Calu3 (cell line): ENCODE measurements at regions not wholly inside any gene's neighbourhood (a gene's known extent, or its start where the extent isn't known, plus 50 kb on each side); places are given as distances from the start of the nearest gene placed in this dataset.
A peak's percentile ranks its signal among the peaks of the same experiment; 100 is the strongest.

Experiments used
- BruUV-seq: library from RNA; stranded (reverse); fragments of 400-500 nt; replicated peaks from 2 replicates; lab custom pipeline; 2021; lab: Mats Ljungman, UMichigan
- CTCF ChIA-PET: fragments of 300-600 bp; sonication (Branson Sonifier 250); formaldehyde crosslinking; loops from one replicate; lab custom pipeline; 2022; ENCODE audit warnings: antibody characterized with exemption; lab: Charles Lee
- DNase-seq: peaks from one replicate; pipeline ENCODE4 v3.0.0; 2022
- H3K27ac Mint-ChIP-seq: one replicate; pipeline ENCODE4 v1.8.0; 2022; ENCODE audit warnings: mixed read lengths; ENCODE audit not compliant: unreplicated experiment
- H3K27me3 Mint-ChIP-seq: one replicate; pipeline ENCODE4 v1.8.0; 2022; ENCODE audit warnings: mixed read lengths; ENCODE audit not compliant: unreplicated experiment
- H3K36me3 Mint-ChIP-seq: one replicate; pipeline ENCODE4 v1.8.0; 2022; ENCODE audit warnings: mild to moderate bottlenecking, moderate library complexity, mixed read lengths; ENCODE audit not compliant: insufficient read depth, unreplicated experiment
- H3K4me1 Mint-ChIP-seq: one replicate; pipeline ENCODE4 v1.8.0; 2022; ENCODE audit warnings: mild to moderate bottlenecking, low read depth, mixed read lengths; ENCODE audit not compliant: unreplicated experiment
- H3K4me3 Mint-ChIP-seq: one replicate; pipeline ENCODE4 v1.8.0; 2022; ENCODE audit warnings: mild to moderate bottlenecking, low read depth, moderate library complexity, mixed read lengths; ENCODE audit not compliant: unreplicated experiment
- H3K9me3 Mint-ChIP-seq: one replicate; pipeline ENCODE4 v1.8.0; 2022; ENCODE audit warnings: low read depth, mixed read lengths; ENCODE audit not compliant: unreplicated experiment
- CTCF ChIP-seq: fragments of 200-600 bp; IDR thresholded peaks from one replicate; pipeline ENCODE4 v1.8.0; 2022; ENCODE audit warnings: antibody characterized with exemption; ENCODE audit not compliant: unreplicated experiment
- intact Hi-C: fragments of 100-400 bp; cut with micrococcal nuclease; formaldehyde crosslinking; loops from one replicate; pipeline ENCODE4 v1.10.0; 2022; ENCODE audit not compliant: unreplicated experiment

- H3K4me3 Mint-ChIP-seq: no peak overlapping the region
- intact Hi-C loops: no loop called here
- BruUV-seq: no TSS peak
Measured at GRCh38 chr10:121106611-121107010, 255.4 kb downstream of the WDR11 start.

GRCh38 chr10:121108051-121108450, 256.9 kb downstream of the WDR11 start:
- intact Hi-C loops: no loop called here
- H3K9me3 Mint-ChIP-seq: no peaks in the 10 kb centered on the region
- H3K27ac Mint-ChIP-seq: no peak overlapping the region
- BruUV-seq: no TSS peak
- H3K4me1 Mint-ChIP-seq: peaks cover 18% of the 10 kb centered on the region
- H3K36me3 Mint-ChIP-seq: no peaks in the 10 kb centered on the region
- no peak for DNase-seq
- no peaks in the 10 kb centered on the region for H3K27me3 Mint-ChIP-seq
- CTCF ChIA-PET: no interaction called here
- H3K4me3 Mint-ChIP-seq: no peak overlapping the region
- TF ChIP-seq CTCF: no peak

More at GRCh38 chr10:121106611-121107010, 255.4 kb downstream of the WDR11 start:
- Mint-ChIP-seq H3K27ac (no peak overlapping the region), H3K9me3 (no peaks in the 10 kb centered on the region), H3K4me1 (peaks cover 9% of the 10 kb centered on the region), H3K27me3 (no peaks in the 10 kb centered on the region), H3K36me3 (no peaks in the 10 kb centered on the region)
- DNase-seq: no peak
- CTCF ChIA-PET: no interaction called here
- TF ChIP-seq CTCF: no peak

- Mint-ChIP-seq H3K4me1 (peaks cover 27% of the 10 kb centered on the region), H3K27me3 (no peaks in the 10 kb centered on the region), H3K27ac (no peak overlapping the region), H3K4me3 (no peak overlapping the region), H3K9me3 (no peaks in the 10 kb centered on the region), H3K36me3 (no peaks in the 10 kb centered on the region)
- no peak for DNase-seq
- intact Hi-C loops: loop anchor here (5.0 kb wide), 1 partner anchor 47 kb away; no protein-coding TSS in a partner anchor
- CTCF ChIA-PET: no interaction called here
- BruUV-seq: no TSS peak
- no peak for TF ChIP-seq CTCF
Measured at GRCh38 chr10:121110369-121110768, 259.2 kb downstream of the WDR11 start.

GRCh38 chr10:121112136-121112535, 261.0 kb downstream of the WDR11 start:
- Mint-ChIP-seq H3K4me1 (peaks cover 27% of the 10 kb centered on the region), H3K36me3 (no peaks in the 10 kb centered on the region), H3K4me3 (no peak overlapping the region), H3K9me3 (peaks cover 2% of the 10 kb centered on the region), H3K27ac (peak overlapping the region; percentile 42), H3K27me3 (no peaks in the 10 kb centered on the region)
- TF ChIP-seq CTCF: no peak
- CTCF ChIA-PET: interaction anchor here (1.3 to 1.9 kb wide), 2 partner anchors 10 to 46 kb away, joined by 3 to 4 read pairs; no protein-coding TSS in a partner anchor
- intact Hi-C loops: loop anchor here (5.0 kb wide), 1 partner anchor 45 kb away; no protein-coding TSS in a partner anchor
- BruUV-seq: no TSS peak
- DNase-seq: no peak
